Central memory CD8-positive, alpha-beta T cell (primary cell): ENCODE measurements at regions not wholly inside any gene's neighbourhood (a gene's known extent, or its start where the extent isn't known, plus 50 kb on each side); places are given as distances from the start of the nearest gene placed in this dataset.

ENCODE experiments used
- ATAC-seq: fragments of 150-1000 bp; cut with Tn5 transposase; replicated peaks from 2 replicates; pipeline ENCODE4 v1.10.0; 2022; ENCODE audit warnings: mild to moderate bottlenecking, moderate FRiP score, moderate number of reproducible peaks; ENCODE audit not compliant: poor library complexity, severe bottlenecking; ENCODE audit errors: extremely low read depth
- DNase-seq, 2 donors: peaks; one replicate each; pipeline ENCODE4 v3.0.0; 2021; ENCODE audit warnings: low spot score in 2 of 2
- H3K27ac Mint-ChIP-seq: one replicate; pipeline ENCODE4 v1.8.0; 2022; ENCODE audit warnings: low read depth, mild to moderate bottlenecking, moderate library complexity, mixed read lengths
- H3K27me3 Mint-ChIP-seq: one replicate; pipeline ENCODE4 v1.8.0; 2022; ENCODE audit warnings: mixed read lengths
- H3K36me3 Mint-ChIP-seq: one replicate; pipeline ENCODE4 v1.8.0; 2022; ENCODE audit warnings: mild to moderate bottlenecking, moderate library complexity, mixed read lengths; ENCODE audit not compliant: insufficient read depth
- H3K4me1 Mint-ChIP-seq: one replicate; pipeline ENCODE4 v1.8.0; 2022; ENCODE audit warnings: mixed read lengths
- H3K4me3 Mint-ChIP-seq: one replicate; pipeline ENCODE4 v1.8.0; 2022; ENCODE audit warnings: mild to moderate bottlenecking, moderate library complexity, mixed read lengths
- H3K9me3 Mint-ChIP-seq: one replicate; pipeline ENCODE4 v1.8.0; 2022; ENCODE audit warnings: mixed read lengths

- Mint-ChIP-seq H3K4me3 (no peak overlapping the region), H3K4me1 (peaks cover 5% of the 10 kb centered on the region), H3K27me3 (no peaks in the 10 kb centered on the region), H3K27ac (peak overlapping the region; percentile 55), H3K9me3 (no peaks in the 10 kb centered on the region), H3K36me3 (no peaks in the 10 kb centered on the region)
- ATAC-seq = no peak
- DNase-seq = no peak
These were observed 139.4 kb downstream of the PJA1 start for GRCh38 chrX:69025802-69026301.

- Mint-ChIP-seq H3K4me3 (no peak overlapping the region), H3K27me3 (no peaks in the 10 kb centered on the region), H3K9me3 (no peaks in the 10 kb centered on the region), H3K36me3 (no peaks in the 10 kb centered on the region), H3K27ac (no peak overlapping the region), H3K4me1 (peaks cover 5% of the 10 kb centered on the region)
- ATAC-seq (no peak), DNase-seq (no peak)
These were observed 140.3 kb downstream of the PJA1 start for GRCh38 chrX:69024931-69025330.

GRCh38 chrX:69024161-69024736 is 141.0 kb downstream of the PJA1 start:
- Mint-ChIP-seq H3K4me3 (no peak overlapping the region), H3K36me3 (no peaks in the 10 kb centered on the region), H3K27me3 (no peaks in the 10 kb centered on the region), H3K4me1 (peaks cover 5% of the 10 kb centered on the region), H3K9me3 (no peaks in the 10 kb centered on the region), H3K27ac (no peak overlapping the region)
- no peak for ATAC-seq
- DNase-seq = no peak

GRCh38 chrX:69022430-69022829 is 142.8 kb downstream of the PJA1 start:
- no peak for DNase-seq
- no peak overlapping the region for H3K27ac Mint-ChIP-seq

GRCh38 chrX:69021141-69021960 is 143.9 kb downstream of the PJA1 start:
- Mint-ChIP-seq H3K27me3 (no peaks in the 10 kb centered on the region), H3K4me3 (no peak overlapping the region), H3K4me1 (peaks cover 5% of the 10 kb centered on the region), H3K36me3 (no peaks in the 10 kb centered on the region), H3K9me3 (no peaks in the 10 kb centered on the region), H3K27ac (no peak overlapping the region)
- no peak for DNase-seq
- no peak for ATAC-seq

More at GRCh38 chrX:69022430-69022829, 142.8 kb downstream of the PJA1 start:
- no peaks in the 10 kb centered on the region for H3K9me3 Mint-ChIP-seq
- no peak overlapping the region for H3K4me3 Mint-ChIP-seq
- H3K4me1 Mint-ChIP-seq = peaks cover 5% of the 10 kb centered on the region
- ATAC-seq = no peak
- H3K27me3 Mint-ChIP-seq = no peaks in the 10 kb centered on the region
- no peaks in the 10 kb centered on the region for H3K36me3 Mint-ChIP-seq

- no peak overlapping the region for H3K27ac Mint-ChIP-seq
- H3K4me1 Mint-ChIP-seq = no peaks in the 10 kb centered on the region
- no peaks in the 10 kb centered on the region for H3K27me3 Mint-ChIP-seq
- no peak overlapping the region for H3K4me3 Mint-ChIP-seq
- no peak for DNase-seq
- H3K36me3 Mint-ChIP-seq = no peaks in the 10 kb centered on the region
- no peak for ATAC-seq
- no peaks in the 10 kb centered on the region for H3K9me3 Mint-ChIP-seq
These were observed 144.9 kb downstream of the PJA1 start for GRCh38 chrX:69020316-69020715.

- Mint-ChIP-seq H3K27me3 (no peaks in the 10 kb centered on the region), H3K27ac (no peak overlapping the region), H3K4me1 (no peaks in the 10 kb centered on the region), H3K4me3 (no peak overlapping the region), H3K9me3 (no peaks in the 10 kb centered on the region), H3K36me3 (no peaks in the 10 kb centered on the region)
- DNase-seq (no peak), ATAC-seq (no peak)
These were observed 146.0 kb downstream of the PJA1 start for GRCh38 chrX:69019073-69019890.

- Mint-ChIP-seq H3K4me1 (no peaks in the 10 kb centered on the region), H3K27ac (no peak overlapping the region), H3K27me3 (no peaks in the 10 kb centered on the region), H3K36me3 (no peaks in the 10 kb centered on the region), H3K4me3 (no peak overlapping the region), H3K9me3 (no peaks in the 10 kb centered on the region)
- DNase-seq (no peak), ATAC-seq (no peak)
These were observed 146.7 kb downstream of the PJA1 start for GRCh38 chrX:69018416-69019072.

- H3K27ac Mint-ChIP-seq = no peak overlapping the region
- H3K4me1 Mint-ChIP-seq = no peaks in the 10 kb centered on the region
- peaks cover 2% of the 10 kb centered on the region for H3K27me3 Mint-ChIP-seq
- DNase-seq = no peak
- ATAC-seq = no peak
- H3K4me3 Mint-ChIP-seq = no peak overlapping the region
- H3K36me3 Mint-ChIP-seq = no peaks in the 10 kb centered on the region
- no peaks in the 10 kb centered on the region for H3K9me3 Mint-ChIP-seq
These were observed 148.8 kb downstream of the PJA1 start for GRCh38 chrX:69016293-69016941.

- Mint-ChIP-seq H3K27me3 (peaks cover 9% of the 10 kb centered on the region), H3K4me3 (no peak overlapping the region), H3K27ac (no peak overlapping the region), H3K36me3 (no peaks in the 10 kb centered on the region), H3K9me3 (no peaks in the 10 kb centered on the region), H3K4me1 (no peaks in the 10 kb centered on the region)
- DNase-seq (no peak), ATAC-seq (no peak)
These were observed 149.5 kb downstream of the PJA1 start for GRCh38 chrX:69015564-69016292.

- Mint-ChIP-seq H3K36me3 (no peaks in the 10 kb centered on the region), H3K27ac (no peak overlapping the region), H3K9me3 (no peaks in the 10 kb centered on the region), H3K4me3 (no peak overlapping the region), H3K27me3 (peaks cover 12% of the 10 kb centered on the region), H3K4me1 (no peaks in the 10 kb centered on the region)
- ATAC-seq (no peak), DNase-seq (no peak)
These were observed 150.1 kb downstream of the PJA1 start for GRCh38 chrX:69015156-69015555.
